HFF-Myc (cell line): ENCODE measurements at regions not wholly inside any gene's neighbourhood (a gene's known extent, or its start where the extent isn't known, plus 50 kb on each side); places are given as distances from the start of the nearest gene placed in this dataset.
A peak's percentile ranks its signal among the peaks of the same experiment; 100 is the strongest.

ENCODE experiments used
- DNase-seq: peaks from one replicate; pipeline ENCODE4 v3.0.0-alpha.2; 2011; ENCODE audit warnings: low read depth; ENCODE audit errors: extremely low read depth
- H3K4me3 ChIP-seq: replicated peaks from 2 replicates; pipeline ENCODE4 v1.5.1; 2011; ENCODE audit warnings: low read depth, mild to moderate bottlenecking, control low read depth, low read length
- CTCF ChIP-seq: IDR thresholded peaks from 2 replicates; pipeline ENCODE4 v1.5.1; 2012; ENCODE audit warnings: mild to moderate bottlenecking, low read depth, low read length, control low read depth; ENCODE audit errors: missing control alignments

DNA sequence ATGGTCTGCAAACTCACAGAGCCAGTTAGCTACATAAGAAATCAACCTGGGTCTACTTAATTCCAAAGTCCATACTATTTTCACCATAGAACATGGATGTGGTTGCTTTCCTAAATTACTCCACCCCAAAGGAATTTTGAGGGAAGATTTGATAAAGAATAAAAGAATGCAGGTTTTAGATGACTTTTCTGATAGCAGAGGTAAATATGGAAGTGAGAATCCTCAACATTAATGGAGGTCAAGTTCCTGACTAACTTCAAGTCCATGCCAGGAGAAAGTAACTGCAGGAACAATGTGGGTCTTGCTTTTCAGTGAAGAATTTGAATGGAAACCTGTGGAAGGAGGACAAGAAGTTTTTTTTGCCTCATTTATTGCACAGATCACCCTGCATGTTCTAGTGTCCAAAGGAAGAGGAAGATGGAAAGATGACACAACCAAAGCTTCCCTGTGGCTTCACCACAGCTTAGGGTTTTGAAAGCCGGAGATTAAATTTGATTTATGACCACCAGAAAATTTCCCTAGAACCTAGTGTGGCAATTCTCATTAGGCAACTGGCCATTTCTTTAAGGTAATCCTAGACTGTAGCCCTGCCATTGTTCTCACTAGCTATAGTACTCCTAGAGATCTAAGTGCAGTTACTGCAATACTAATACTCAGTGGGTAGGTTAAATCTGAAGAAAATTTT lies 429.7 kb downstream of the RAP2B start:
- H3K4me3 ChIP-seq: no peak overlapping the region
- TF ChIP-seq CTCF: no peak
- DNase-seq: no peak

DNA sequence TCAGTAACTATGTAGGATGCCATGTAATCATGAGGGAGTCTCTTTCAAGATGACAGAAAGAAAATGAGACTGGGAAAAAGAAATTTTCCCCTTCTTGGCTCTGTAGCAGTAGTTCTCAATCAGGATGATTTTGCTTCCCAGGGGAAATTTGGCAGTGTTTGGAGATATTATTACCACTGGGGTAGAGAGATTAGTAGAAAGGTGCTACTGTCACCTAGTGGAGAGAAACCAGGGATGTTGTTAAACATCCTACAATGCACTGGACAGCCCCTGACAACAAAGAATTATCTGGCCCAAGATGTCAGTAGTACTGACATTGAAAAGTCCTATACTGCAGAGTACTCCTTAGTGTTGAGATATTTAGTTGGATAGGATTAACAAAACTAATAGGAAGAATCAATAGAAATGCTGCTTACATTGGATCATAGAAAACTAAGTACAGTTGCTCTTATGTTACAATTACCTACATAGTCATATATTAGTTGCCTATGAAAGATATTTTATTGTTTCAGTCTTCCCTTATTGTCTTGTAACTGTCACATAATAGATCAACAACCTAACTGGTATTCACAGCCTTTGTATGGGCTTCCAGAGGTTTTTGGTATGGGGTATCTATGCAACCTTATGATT lies 433.3 kb downstream of the RAP2B start:
- TF ChIP-seq CTCF: peak; percentile 61
- no peak overlapping the region for H3K4me3 ChIP-seq
- DNase-seq: no peak

GRCh38 chr3:153596401-153596800 lies 434.4 kb downstream of the RAP2B start:
- TF ChIP-seq CTCF: no peak
- no peak for DNase-seq
- no peak overlapping the region for H3K4me3 ChIP-seq

- H3K4me3 ChIP-seq: no peak overlapping the region
- DNase-seq: peak; percentile 49
Measured at GRCh38 chr3:153599685-153600084, 437.7 kb downstream of the RAP2B start.

DNA sequence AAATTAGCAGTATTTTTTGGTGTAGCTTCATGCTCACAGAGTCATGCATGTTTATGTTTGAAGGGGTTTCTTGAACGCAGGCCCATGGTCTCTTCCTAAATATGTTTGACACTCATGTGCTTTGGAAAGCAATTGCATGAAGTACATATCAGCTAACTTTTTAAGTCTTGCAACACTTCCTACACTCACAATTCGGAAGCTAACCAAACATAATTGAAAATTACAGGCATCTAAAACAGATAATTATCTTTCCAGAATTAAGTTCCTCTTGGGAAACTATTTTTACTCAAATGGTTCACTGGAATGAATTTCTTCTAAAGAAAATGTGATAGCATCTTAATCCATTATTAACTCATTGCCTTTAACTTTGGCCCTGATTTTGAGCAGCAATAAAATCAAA lies 438.9 kb downstream of the RAP2B start:
- no peak for DNase-seq
- TF ChIP-seq CTCF: no peak
- H3K4me3 ChIP-seq: no peak overlapping the region

More at GRCh38 chr3:153599685-153600084, 437.7 kb downstream of the RAP2B start:
- TF ChIP-seq CTCF: no peak

DNA sequence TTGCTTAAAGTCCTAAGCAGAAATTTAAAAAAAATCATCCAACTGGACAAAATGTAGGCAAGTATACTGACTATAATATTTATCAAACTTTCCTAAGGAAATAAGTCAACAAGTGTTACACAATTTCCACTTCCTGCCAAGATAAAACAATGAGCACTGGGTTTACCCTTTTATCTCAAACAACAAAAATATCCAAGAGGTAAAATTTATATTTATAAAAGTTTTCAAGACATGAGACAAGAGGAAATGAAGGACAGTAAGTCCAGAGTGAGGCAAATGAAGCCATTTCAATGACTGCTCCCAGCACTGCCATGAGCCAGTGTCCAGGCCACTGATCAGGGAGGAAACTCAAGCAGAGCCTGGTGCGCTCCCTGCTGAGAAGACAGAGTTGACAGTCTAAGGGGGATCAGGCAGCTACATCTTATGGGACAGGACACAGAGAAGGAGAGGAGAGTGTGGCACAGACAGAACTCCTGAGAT lies 439.4 kb downstream of the RAP2B start:
- H3K4me3 ChIP-seq: no peak overlapping the region
- TF ChIP-seq CTCF: no peak
- DNase-seq: no peak
